ENCODE measurements at regions not wholly inside any gene's neighbourhood (a gene's known extent, or its start where the extent isn't known, plus 50 kb on each side); places are given as distances from the start of the nearest gene placed in this dataset.
"Not testable (repeated sequence)": the region's sequence is repeated elsewhere in the genome, so short reads cannot be mapped to it uniquely, and the experiment has no call there.

DNA sequence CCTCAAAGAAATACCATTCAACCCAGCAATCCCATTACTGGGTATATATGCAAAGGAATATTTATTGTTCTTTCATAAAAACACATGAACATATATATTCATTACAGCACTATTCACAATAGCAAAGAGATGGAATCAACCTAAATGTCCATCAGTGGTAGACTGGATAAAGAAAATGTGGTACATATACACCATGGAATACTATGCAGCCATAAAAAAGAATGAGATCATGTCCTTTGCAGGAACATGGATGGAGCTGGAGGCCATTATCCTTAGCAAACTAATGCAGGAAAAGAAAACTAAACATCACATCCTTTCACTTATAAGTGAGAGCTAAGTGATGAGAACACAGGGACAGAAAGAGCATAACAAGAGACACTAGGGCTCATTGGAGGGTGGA, 142.7 kb upstream of the THY1 start:
- H3K36me3 ChIP-seq (replicated peaks in 1 of 2; ENCODE audit: control insufficient read depth in 1 of 2, insufficient read depth in 2 of 2, low read length in 1 of 2); H3K27ac ChIP-seq (ENCODE audit: low read depth in 2 of 2, low read length in 1 of 2); H3K27me3 ChIP-seq (ENCODE audit: insufficient read depth); H3K4me2 ChIP-seq; H3K4me3 ChIP-seq (ENCODE audit: low read depth in 2 of 2, low read length in 1 of 2); H3K9me3 ChIP-seq; H3K79me2 ChIP-seq (ENCODE audit: insufficient read depth); H3F3A ChIP-seq (replicated peaks; ENCODE audit: insufficient read depth); H3K9me2 ChIP-seq; POLR2A ChIA-PET; H2AFZ ChIP-seq (ENCODE audit: low read depth); DNase-seq; H3K9ac ChIP-seq; H4K20me1 ChIP-seq (ENCODE audit: insufficient read depth): not testable (repeated sequence)
- CTCF ChIA-PET = interaction anchor here (0.9 to 1.0 kb wide), 2 partner anchors 15 to 32 kb away, joined by 4 to 5 read pairs; no protein-coding TSS in a partner anchor
- peaks cover 14% of the 10 kb centered on the region in 2 experiments; a peak in 3 of 4 replicates for H3K4me1 ChIP-seq (ENCODE audit: control insufficient read depth in 1 of 2, insufficient read depth in 2 of 2, low read depth in 1 of 2, low read length in 1 of 2)

DNA sequence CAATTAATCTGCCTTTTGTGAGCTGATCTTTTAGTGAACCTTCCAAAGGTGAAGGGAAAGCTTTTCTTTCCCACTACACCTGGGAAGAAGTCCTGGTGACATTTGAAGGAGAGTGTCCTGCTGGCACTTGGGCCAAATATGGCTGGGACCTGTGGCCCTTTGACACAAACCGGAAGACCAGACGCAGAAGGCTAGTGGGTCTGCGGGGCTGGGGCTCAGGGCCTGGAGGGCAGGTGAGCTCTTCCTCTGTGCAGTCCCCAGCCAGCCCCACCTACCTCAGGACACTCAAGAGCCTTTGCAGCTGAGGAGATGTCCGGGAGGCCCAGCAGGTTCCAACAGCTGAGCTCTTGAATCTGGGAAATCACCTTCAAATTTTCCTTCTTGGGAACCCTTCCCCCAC, 138.0 kb upstream of the THY1 start:
- Histone ChIP-seq H3K9me2 (no peaks in the 10 kb centered on the region), H3K27ac (ENCODE audit: low read depth in 2 of 2, low read length in 1 of 2) (no peak overlapping the region), H3K36me3 (replicated peaks in 1 of 2; ENCODE audit: control insufficient read depth in 1 of 2, insufficient read depth in 2 of 2, low read length in 1 of 2) (no peaks in the 10 kb centered on the region), H3K4me3 (ENCODE audit: low read depth in 2 of 2, low read length in 1 of 2) (no peak overlapping the region), H3K4me2 (no peak overlapping the region), H3K9ac (no peak overlapping the region), H3K4me1 (ENCODE audit: control insufficient read depth in 1 of 2, insufficient read depth in 2 of 2, low read depth in 1 of 2, low read length in 1 of 2) (no peaks in the 10 kb centered on the region), H3K27me3 (ENCODE audit: insufficient read depth) (no peaks in the 10 kb centered on the region), H3K79me2 (ENCODE audit: insufficient read depth) (no peaks in the 10 kb centered on the region), H3F3A (replicated peaks; ENCODE audit: insufficient read depth) (no peaks in the 10 kb centered on the region), H2AFZ (ENCODE audit: low read depth) (no peak overlapping the region), H3K9me3 (no peaks in the 10 kb centered on the region), H4K20me1 (ENCODE audit: insufficient read depth) (no peaks in the 10 kb centered on the region)
- POLR2A ChIA-PET = interaction anchor here (0.9 kb wide), 1 partner anchor 12 kb away, joined by 3 read pairs; no protein-coding TSS in a partner anchor
- TF ChIP-seq RCOR1 (IDR thresholded peaks at IDR 0.05; ENCODE audit: low read length) = no peak
- no peak for TF ChIP-seq MXI1 (IDR thresholded peaks at IDR 0.05; ENCODE audit: low read depth, low read length)
- no peak for TF ChIP-seq ELF1 (IDR thresholded peaks at IDR 0.05)
- TF ChIP-seq, protein P1, sequence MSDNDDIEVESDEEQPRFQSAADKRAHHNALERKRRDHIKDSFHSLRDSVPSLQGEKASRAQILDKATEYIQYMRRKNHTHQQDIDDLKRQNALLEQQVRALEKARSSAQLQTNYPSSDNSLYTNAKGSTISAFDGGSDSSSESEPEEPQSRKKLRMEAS (IDR thresholded peaks at IDR 0.05; ENCODE audit: low read depth) = no peak
- no peak for TF ChIP-seq RAD21 (IDR thresholded peaks at IDR 0.05; ENCODE audit: low read length)
- TF ChIP-seq, protein P2, sequence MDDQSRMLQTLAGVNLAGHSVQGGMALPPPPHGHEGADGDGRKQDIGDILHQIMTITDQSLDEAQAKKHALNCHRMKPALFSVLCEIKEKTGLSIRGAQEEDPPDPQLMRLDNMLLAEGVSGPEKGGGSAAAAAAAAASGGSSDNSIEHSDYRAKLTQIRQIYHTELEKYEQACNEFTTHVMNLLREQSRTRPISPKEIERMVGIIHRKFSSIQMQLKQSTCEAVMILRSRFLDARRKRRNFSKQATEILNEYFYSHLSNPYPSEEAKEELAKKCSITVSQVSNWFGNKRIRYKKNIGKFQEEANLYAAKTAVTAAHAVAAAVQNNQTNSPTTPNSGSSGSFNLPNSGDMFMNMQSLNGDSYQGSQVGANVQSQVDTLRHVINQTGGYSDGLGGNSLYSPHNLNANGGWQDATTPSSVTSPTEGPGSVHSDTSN (IDR thresholded peaks at IDR 0.05) = no peak
- TF ChIP-seq MEF2A (IDR thresholded peaks at IDR 0.05; ENCODE audit: borderline replicate concordance, low read depth) = no peak
- TF ChIP-seq EZH2phosphoT487 (IDR thresholded peaks at IDR 0.05; ENCODE audit: borderline replicate concordance, low read depth) = no peak
- TF ChIP-seq NRF1 (IDR thresholded peaks at IDR 0.05; ENCODE audit: low read depth, low read length) = no peak
- TF ChIP-seq GABPA (IDR thresholded peaks at IDR 0.05; ENCODE audit: low read depth) = no peak
- no peak for TF ChIP-seq SIN3A (IDR thresholded peaks at IDR 0.05; ENCODE audit: borderline replicate concordance, low read depth, low read length)
- TF ChIP-seq NFIC (IDR thresholded peaks at IDR 0.05; ENCODE audit: borderline replicate concordance) = no peak
- TF ChIP-seq, protein P3, sequence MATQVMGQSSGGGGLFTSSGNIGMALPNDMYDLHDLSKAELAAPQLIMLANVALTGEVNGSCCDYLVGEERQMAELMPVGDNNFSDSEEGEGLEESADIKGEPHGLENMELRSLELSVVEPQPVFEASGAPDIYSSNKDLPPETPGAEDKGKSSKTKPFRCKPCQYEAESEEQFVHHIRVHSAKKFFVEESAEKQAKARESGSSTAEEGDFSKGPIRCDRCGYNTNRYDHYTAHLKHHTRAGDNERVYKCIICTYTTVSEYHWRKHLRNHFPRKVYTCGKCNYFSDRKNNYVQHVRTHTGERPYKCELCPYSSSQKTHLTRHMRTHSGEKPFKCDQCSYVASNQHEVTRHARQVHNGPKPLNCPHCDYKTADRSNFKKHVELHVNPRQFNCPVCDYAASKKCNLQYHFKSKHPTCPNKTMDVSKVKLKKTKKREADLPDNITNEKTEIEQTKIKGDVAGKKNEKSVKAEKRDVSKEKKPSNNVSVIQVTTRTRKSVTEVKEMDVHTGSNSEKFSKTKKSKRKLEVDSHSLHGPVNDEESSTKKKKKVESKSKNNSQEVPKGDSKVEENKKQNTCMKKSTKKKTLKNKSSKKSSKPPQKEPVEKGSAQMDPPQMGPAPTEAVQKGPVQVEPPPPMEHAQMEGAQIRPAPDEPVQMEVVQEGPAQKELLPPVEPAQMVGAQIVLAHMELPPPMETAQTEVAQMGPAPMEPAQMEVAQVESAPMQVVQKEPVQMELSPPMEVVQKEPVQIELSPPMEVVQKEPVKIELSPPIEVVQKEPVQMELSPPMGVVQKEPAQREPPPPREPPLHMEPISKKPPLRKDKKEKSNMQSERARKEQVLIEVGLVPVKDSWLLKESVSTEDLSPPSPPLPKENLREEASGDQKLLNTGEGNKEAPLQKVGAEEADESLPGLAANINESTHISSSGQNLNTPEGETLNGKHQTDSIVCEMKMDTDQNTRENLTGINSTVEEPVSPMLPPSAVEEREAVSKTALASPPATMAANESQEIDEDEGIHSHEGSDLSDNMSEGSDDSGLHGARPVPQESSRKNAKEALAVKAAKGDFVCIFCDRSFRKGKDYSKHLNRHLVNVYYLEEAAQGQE (IDR thresholded peaks at IDR 0.05; ENCODE audit: low read depth, low read length) = no peak
- no peak for TF ChIP-seq CHD2 (IDR thresholded peaks at IDR 0.05; ENCODE audit: low read length, partially characterized antibody)
- CTCF ChIA-PET = interaction anchor here (0.9 to 8.0 kb wide), 5 partner anchors 12 to 204 kb away, joined by 3 to 43 read pairs (median 3); no protein-coding TSS in a partner anchor
- no peak for DNase-seq
- WGBS (ENCODE audit: low lambda C conversion rate) = 47% methylated on average over 4 of the region's 4 CpGs

Measured in SK-N-SH (cell line).